ENCODE measurements at regions not wholly inside any gene's neighbourhood (a gene's known extent, or its start where the extent isn't known, plus 50 kb on each side); places are given as distances from the start of the nearest gene placed in this dataset.
"Not testable (repeated sequence)": the region's sequence is repeated elsewhere in the genome, so short reads cannot be mapped to it uniquely, and the experiment has no call there.

DNA sequence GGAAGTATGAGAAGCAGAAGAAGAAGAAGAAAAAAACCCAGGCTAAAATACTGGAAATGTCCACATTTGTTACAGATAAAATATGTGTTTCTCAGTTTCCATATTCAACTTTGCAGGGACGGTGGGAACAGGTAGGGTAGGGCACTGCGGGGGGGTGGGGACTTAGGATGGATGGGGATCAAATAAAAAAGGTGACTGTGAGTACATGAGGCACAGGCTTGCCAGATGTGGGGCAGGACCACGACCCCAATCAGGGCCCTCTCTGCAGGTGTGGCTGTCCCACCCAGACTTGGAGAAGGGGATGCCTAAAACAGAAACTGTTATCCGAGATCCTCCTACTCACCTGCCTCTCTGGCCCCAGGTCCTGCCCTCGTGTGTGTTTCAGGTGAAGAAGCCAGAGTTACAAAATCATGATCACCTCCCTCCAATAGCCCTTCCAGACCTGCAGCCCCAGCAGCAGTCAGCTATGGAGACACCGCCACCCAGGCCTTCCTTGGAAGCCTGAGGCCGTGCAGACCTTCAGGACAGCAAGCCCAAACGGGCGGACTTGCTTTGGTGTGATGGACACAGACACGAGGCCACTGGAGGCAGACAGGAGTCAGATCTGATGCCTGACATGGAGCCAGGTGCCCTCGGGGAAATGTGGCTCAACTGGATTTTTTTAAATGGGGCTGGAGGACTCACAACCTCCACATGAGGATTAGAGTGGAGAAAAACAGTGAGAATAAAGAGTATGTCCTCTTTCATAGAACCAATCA, 315.0 kb downstream of the BCL2L11 start:
- TF ChIP-seq, protein P1, sequence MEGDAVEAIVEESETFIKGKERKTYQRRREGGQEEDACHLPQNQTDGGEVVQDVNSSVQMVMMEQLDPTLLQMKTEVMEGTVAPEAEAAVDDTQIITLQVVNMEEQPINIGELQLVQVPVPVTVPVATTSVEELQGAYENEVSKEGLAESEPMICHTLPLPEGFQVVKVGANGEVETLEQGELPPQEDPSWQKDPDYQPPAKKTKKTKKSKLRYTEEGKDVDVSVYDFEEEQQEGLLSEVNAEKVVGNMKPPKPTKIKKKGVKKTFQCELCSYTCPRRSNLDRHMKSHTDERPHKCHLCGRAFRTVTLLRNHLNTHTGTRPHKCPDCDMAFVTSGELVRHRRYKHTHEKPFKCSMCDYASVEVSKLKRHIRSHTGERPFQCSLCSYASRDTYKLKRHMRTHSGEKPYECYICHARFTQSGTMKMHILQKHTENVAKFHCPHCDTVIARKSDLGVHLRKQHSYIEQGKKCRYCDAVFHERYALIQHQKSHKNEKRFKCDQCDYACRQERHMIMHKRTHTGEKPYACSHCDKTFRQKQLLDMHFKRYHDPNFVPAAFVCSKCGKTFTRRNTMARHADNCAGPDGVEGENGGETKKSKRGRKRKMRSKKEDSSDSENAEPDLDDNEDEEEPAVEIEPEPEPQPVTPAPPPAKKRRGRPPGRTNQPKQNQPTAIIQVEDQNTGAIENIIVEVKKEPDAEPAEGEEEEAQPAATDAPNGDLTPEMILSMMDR (IDR thresholded peaks at IDR 0.05; ENCODE audit: low read depth, low read length) = not testable (repeated sequence)
- not testable (repeated sequence) for TF ChIP-seq POLR2A (IDR thresholded peaks at IDR 0.05; ENCODE audit: extremely low read depth, insufficient read length)
- TF ChIP-seq, protein P2, sequence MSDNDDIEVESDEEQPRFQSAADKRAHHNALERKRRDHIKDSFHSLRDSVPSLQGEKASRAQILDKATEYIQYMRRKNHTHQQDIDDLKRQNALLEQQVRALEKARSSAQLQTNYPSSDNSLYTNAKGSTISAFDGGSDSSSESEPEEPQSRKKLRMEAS (IDR thresholded peaks at IDR 0.05; ENCODE audit: low read depth, low read length) = not testable (repeated sequence)
